ENCODE measurements at regions not wholly inside any gene's neighbourhood (a gene's known extent, or its start where the extent isn't known, plus 50 kb on each side); places are given as distances from the start of the nearest gene placed in this dataset.

DNA sequence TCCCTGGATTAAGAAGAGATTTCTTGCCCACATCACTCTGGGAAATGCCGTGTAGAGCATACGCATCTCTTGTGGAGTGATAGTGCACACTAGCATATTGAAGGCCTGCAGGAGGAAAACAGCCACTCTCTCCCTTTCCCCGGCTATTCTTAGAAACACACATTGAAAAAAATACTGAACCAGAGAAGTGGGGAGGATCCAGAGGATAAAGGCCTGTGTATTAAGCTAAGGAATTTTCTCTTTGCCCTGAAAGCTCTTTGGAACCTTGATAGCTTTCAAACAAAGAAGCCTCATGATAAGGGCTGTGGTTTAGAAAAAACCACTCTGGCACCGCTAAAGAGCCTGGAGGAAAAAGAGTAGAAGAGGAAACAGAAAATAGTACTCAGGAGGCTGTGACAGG lies 386.1 kb upstream of the NBEA start:
- intact Hi-C loops (cut with DNase I): no loop called here

GRCh38 chr13:34561033-34561432 lies 381.0 kb upstream of the NBEA start:
- no peak for DNase-seq
- no peaks in the 10 kb centered on the region for H3K27me3 ChIP-seq
- no peaks in the 10 kb centered on the region for H3K36me3 ChIP-seq (replicated peaks in 1 of 2)
- H3K4me1 ChIP-seq (replicated peaks in 1 of 2): no peaks in the 10 kb centered on the region
- TF ChIP-seq POLR2A (IDR thresholded peaks at IDR 0.05): no peak
- TF ChIP-seq, protein P1, sequence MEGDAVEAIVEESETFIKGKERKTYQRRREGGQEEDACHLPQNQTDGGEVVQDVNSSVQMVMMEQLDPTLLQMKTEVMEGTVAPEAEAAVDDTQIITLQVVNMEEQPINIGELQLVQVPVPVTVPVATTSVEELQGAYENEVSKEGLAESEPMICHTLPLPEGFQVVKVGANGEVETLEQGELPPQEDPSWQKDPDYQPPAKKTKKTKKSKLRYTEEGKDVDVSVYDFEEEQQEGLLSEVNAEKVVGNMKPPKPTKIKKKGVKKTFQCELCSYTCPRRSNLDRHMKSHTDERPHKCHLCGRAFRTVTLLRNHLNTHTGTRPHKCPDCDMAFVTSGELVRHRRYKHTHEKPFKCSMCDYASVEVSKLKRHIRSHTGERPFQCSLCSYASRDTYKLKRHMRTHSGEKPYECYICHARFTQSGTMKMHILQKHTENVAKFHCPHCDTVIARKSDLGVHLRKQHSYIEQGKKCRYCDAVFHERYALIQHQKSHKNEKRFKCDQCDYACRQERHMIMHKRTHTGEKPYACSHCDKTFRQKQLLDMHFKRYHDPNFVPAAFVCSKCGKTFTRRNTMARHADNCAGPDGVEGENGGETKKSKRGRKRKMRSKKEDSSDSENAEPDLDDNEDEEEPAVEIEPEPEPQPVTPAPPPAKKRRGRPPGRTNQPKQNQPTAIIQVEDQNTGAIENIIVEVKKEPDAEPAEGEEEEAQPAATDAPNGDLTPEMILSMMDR (IDR thresholded peaks at IDR 0.05): no peak
- H3K4me3 ChIP-seq: no peak overlapping the region
- no peaks in the 10 kb centered on the region for H3K9me3 ChIP-seq (replicated peaks in 1 of 3)
- intact Hi-C loops (cut with DNase I): no loop called here
- H3K27ac ChIP-seq: no peak overlapping the region
- WGBS, 4 donors: 72 to 89% (median 77%) methylated on average over 7 of the region's 7 CpGs

More for the DNA sequence above, 386.1 kb upstream of the NBEA start:
- Histone ChIP-seq H3K4me1 (replicated peaks in 1 of 2) (no peaks in the 10 kb centered on the region), H3K27me3 (no peaks in the 10 kb centered on the region), H3K4me3 (no peak overlapping the region), H3K27ac (no peak overlapping the region), H3K9me3 (replicated peaks in 1 of 3) (no peaks in the 10 kb centered on the region), H3K36me3 (replicated peaks in 1 of 2) (no peaks in the 10 kb centered on the region)
- TF ChIP-seq, protein P1 (IDR thresholded peaks at IDR 0.05): no peak
- TF ChIP-seq POLR2A (IDR thresholded peaks at IDR 0.05): no peak
- 78 to 85% (median 84%) methylated on average over 4 of the region's 4 CpGs for WGBS, 4 donors
- DNase-seq: no peak

- no peak for DNase-seq
- Histone ChIP-seq H3K27ac (no peak overlapping the region), H3K4me3 (no peak overlapping the region), H3K36me3 (replicated peaks in 1 of 2) (no peaks in the 10 kb centered on the region), H3K9me3 (replicated peaks in 1 of 3) (no peaks in the 10 kb centered on the region), H3K27me3 (no peaks in the 10 kb centered on the region), H3K4me1 (replicated peaks in 1 of 2) (no peaks in the 10 kb centered on the region)
- WGBS, 4 donors: 74 to 81% (median 75%) methylated on average over 7 of the region's 7 CpGs
- intact Hi-C loops (cut with DNase I): no loop called here
- no peak for TF ChIP-seq POLR2A (IDR thresholded peaks at IDR 0.05)
- TF ChIP-seq, protein P1 (IDR thresholded peaks at IDR 0.05): no peak
These were observed 374.5 kb upstream of the NBEA start for GRCh38 chr13:34567597-34567996.

DNA sequence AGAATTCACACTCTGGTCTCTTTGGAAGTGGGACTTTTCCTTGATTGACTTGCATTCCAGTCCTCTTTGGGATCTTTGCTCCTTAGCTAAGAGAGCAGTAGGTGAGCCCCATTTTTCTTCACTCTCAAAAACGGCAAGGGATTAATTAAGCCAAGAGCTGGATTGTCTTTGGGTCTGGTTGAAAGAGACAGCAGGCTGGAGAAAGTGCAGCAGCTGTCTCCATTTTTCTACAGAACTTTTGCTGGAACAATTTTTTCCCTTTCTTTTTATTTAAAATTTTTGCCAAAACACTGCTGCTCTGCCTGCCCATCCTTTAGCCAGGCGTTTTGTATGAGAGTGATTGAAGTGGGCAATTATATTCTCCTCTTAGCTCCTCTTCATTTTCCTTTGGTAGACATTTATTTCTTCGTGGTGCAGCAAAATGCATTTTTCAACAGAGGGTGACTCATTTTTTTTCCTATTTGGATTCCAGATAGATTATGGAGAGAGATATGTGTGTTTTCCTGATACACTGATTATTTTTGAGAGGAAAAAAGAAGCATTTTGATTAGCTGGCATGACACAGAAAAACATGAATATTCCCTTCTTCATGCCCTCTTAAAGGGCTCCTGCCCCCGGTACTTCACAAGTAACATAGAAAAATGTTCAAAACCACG lies 371.2 kb upstream of the NBEA start:
- WGBS, 4 donors: 45 to 55% (median 48%) methylated on average over 5 of the region's 5 CpGs
- H3K36me3 ChIP-seq (replicated peaks in 1 of 2): no peaks in the 10 kb centered on the region
- H3K4me3 ChIP-seq: no peak overlapping the region
- no peak for DNase-seq
- H3K4me1 ChIP-seq (replicated peaks in 1 of 2): no peaks in the 10 kb centered on the region
- H3K9me3 ChIP-seq (replicated peaks in 1 of 3): no peaks in the 10 kb centered on the region
- H3K27me3 ChIP-seq: no peaks in the 10 kb centered on the region
- no peak for TF ChIP-seq POLR2A (IDR thresholded peaks at IDR 0.05)
- TF ChIP-seq, protein P1 (IDR thresholded peaks at IDR 0.05): no peak
- intact Hi-C loops (cut with DNase I): no loop called here
- H3K27ac ChIP-seq: no peak overlapping the region
